ENCODE measurements at regions not wholly inside any gene's neighbourhood (a gene's known extent, or its start where the extent isn't known, plus 50 kb on each side); places are given as distances from the start of the nearest gene placed in this dataset.

DNA sequence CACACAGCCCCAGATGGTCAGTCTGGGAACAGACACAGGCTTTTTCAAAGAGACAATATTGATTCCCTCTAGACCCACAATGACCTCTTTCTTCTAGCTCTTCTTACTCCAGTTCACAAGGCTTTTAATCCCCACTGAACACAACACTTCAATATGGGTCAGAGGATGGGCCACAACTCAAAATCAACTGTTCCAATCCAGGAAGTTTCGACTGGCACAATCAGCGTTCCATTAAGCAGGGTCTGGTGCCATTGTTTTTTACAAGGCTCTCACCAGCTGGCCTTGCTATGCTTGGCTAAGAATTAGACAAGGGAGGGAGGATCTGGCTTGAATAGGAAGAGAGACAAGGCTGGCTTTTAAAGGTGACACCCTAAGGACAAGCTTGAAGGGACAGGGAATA, 199.4 kb upstream of the SLC24A2 start:
- TF ChIP-seq, protein P1, sequence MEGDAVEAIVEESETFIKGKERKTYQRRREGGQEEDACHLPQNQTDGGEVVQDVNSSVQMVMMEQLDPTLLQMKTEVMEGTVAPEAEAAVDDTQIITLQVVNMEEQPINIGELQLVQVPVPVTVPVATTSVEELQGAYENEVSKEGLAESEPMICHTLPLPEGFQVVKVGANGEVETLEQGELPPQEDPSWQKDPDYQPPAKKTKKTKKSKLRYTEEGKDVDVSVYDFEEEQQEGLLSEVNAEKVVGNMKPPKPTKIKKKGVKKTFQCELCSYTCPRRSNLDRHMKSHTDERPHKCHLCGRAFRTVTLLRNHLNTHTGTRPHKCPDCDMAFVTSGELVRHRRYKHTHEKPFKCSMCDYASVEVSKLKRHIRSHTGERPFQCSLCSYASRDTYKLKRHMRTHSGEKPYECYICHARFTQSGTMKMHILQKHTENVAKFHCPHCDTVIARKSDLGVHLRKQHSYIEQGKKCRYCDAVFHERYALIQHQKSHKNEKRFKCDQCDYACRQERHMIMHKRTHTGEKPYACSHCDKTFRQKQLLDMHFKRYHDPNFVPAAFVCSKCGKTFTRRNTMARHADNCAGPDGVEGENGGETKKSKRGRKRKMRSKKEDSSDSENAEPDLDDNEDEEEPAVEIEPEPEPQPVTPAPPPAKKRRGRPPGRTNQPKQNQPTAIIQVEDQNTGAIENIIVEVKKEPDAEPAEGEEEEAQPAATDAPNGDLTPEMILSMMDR (IDR thresholded peaks at IDR 0.05): no peak
- no peak for TF ChIP-seq POLR2AphosphoS5 (IDR thresholded peaks at IDR 0.05; ENCODE audit: insufficient read depth in 1 of 2, low read depth in 1 of 2)
